22Rv1 (cell line): ENCODE measurements at regions not wholly inside any gene's neighbourhood (a gene's known extent, or its start where the extent isn't known, plus 50 kb on each side); places are given as distances from the start of the nearest gene placed in this dataset.

ENCODE experiments used
- H3K27ac ChIP-seq: fragments of 450-650 bp; 2 replicates; pipeline ENCODE4 v1.5.1; 2017
- CTCF ChIP-seq: fragments of 450-650 bp; IDR thresholded peaks from 2 replicates; pipeline ENCODE4 v1.5.1; 2017; ENCODE audit warnings: mild to moderate bottlenecking
- ZFX ChIP-seq: fragments of 450-650 bp; IDR thresholded peaks from 2 replicates; pipeline ENCODE4 v1.6.1; 2017; ENCODE audit warnings: antibody characterized with exemption, borderline replicate concordance

DNA sequence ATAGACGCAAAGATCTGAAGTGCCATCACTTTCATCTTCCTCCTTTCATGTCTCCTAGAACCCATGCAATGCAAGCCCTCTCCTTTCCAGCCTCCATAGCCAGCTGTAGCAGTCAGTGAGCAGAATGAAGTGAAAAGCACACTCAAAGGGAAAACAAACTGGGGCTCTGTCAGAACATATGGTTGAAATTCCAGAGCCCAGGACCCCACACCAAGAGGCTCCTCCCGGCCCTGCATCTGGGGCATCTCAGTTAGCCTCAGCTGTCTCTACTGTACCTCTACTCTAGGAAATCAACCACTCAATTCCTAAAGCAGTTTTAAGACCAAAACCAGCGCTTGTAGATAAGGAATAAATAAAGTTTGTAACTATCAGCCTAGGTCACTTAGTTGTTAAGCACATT is 73.8 kb upstream of the P3H2 start:
- no peak overlapping the region for H3K27ac ChIP-seq
- TF ChIP-seq ZFX: no peak
- no peak for TF ChIP-seq CTCF

- no peak overlapping the region for H3K27ac ChIP-seq
- TF ChIP-seq CTCF (no peak), ZFX (no peak)
Observed at GRCh38 chr3:190193210-190193609, 72.5 kb upstream of the P3H2 start.

- TF ChIP-seq CTCF (no peak), ZFX (no peak)
- H3K27ac ChIP-seq: no peak overlapping the region
Observed at GRCh38 chr3:190192739-190193138, 72.0 kb upstream of the P3H2 start.

GRCh38 chr3:190192087-190192486 is 71.4 kb upstream of the P3H2 start:
- no peak overlapping the region for H3K27ac ChIP-seq

DNA sequence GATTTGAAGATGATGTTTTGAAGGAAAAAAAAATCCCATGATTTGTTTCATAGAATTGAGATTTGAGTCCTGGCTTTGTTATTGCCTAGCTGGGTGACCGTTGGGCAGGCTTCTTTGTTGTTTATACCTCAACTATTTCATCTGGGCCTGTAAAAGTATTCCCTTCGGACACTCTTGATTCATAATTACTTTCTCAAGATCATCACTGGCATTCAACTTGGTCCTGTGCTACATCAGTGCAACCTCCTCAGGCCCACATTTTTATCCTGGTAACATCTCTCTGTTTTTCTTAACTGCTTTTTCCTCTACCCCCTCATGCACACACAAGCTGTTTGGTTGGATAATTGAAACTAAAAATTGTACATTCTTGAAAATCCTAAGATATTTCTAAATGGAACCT is 67.5 kb upstream of the P3H2 start:
- TF ChIP-seq CTCF (no peak), ZFX (no peak)
- no peak overlapping the region for H3K27ac ChIP-seq

More at GRCh38 chr3:190192087-190192486, 71.4 kb upstream of the P3H2 start:
- TF ChIP-seq CTCF (no peak), ZFX (no peak)

DNA sequence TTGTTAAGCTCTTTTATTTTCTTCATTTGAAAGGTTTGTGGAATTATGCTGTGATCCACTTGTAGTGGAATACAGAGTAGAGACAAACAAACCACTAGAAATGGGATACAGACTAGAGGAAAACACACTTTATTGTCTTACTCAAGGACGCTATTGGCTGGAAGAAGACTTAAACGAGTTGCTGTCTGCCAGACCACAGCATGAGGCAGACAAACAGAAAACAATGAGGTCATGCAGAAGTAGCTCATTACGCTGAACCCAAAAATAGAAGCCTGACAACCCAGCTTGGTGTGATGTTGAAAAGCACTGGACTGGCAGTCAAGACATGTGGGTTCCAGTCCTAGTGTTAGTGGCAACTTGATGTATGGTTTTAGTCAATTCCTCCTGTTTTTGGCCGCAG is 62.4 kb upstream of the P3H2 start:
- peak overlapping the region; percentile 7; the same call in 1 of the 2 replicates for H3K27ac ChIP-seq
- TF ChIP-seq ZFX (no peak), CTCF (no peak)

DNA sequence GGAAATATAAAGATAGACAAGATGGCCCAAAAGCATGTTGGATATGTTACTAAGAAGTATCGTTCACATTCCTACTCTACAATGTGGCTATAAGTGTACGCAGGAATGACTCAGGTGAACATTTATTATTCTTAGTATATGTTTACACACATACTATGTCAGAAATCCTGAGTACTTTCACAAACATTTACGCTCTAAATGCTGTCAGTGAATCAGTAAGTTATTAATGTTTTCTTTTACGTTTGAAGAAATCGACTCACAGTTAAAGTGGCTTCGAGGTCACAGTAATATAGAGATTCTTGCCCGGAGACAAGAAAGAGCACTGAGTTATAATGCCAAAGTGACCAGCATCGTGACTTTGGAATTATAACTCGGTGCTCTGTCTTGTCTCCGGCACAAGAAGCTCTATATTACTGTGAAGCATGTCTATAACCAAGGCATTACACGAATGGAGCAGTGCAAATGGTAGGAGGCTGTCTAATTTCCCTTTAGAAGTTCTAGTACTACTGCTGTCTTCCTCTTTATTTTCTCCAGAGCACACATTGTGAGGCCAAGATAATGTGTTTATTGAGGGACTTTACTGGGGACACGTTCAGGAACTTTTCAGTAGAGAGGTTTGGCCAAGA is 61.8 kb upstream of the P3H2 start:
- TF ChIP-seq CTCF (no peak), ZFX (no peak)
- peak overlapping the region; percentile 7; the same call in 1 of the 2 replicates for H3K27ac ChIP-seq
